Omental fat pad (tissue), 3 donors: ENCODE measurements at regions not wholly inside any gene's neighbourhood (a gene's known extent, or its start where the extent isn't known, plus 50 kb on each side); places are given as distances from the start of the nearest gene placed in this dataset.

Source experiments
- ATAC-seq: fragments of 150-250 bp; one replicate; pipeline ENCODE4 v1.9.1; 2016; ENCODE audit warnings: mild to moderate bottlenecking, moderate library complexity; ENCODE audit not compliant: low FRiP score
- DNase-seq: peaks from one replicate; pipeline ENCODE4 v3.0.0-alpha.2; 2019; ENCODE audit warnings: low spot score
- CTCF ChIP-seq, 3 donors: fragments of 450-650 bp; IDR thresholded peaks; one replicate each; pipeline ENCODE4 v1.5.1; 2016 to 2017; ENCODE audit warnings: antibody characterized with exemption in 3 of 3, mild to moderate bottlenecking in 3 of 3, moderate library complexity in 2 of 3

- ATAC-seq (no peak), DNase-seq (no peak)
- no peak for TF ChIP-seq CTCF (IDR thresholded peaks at IDR 0.05)
Measured at GRCh38 chr9:1522219-1522767, 472.1 kb downstream of the DMRT2 start.

- no peak for ATAC-seq
- no peak for DNase-seq
- TF ChIP-seq CTCF (IDR thresholded peaks at IDR 0.05) = no peak
Measured at GRCh38 chr9:1528456-1528855, 478.3 kb downstream of the DMRT2 start.

GRCh38 chr9:1530696-1531095 is 480.5 kb downstream of the DMRT2 start:
- no peak for TF ChIP-seq CTCF (IDR thresholded peaks at IDR 0.05)
- ATAC-seq = no peak
- DNase-seq = no peak

- DNase-seq (no peak), ATAC-seq (no peak)
- no peak for TF ChIP-seq CTCF (IDR thresholded peaks at IDR 0.05)
Measured at GRCh38 chr9:1531424-1531823, 481.3 kb downstream of the DMRT2 start.

- TF ChIP-seq CTCF (IDR thresholded peaks at IDR 0.05) = no peak
- DNase-seq (no peak), ATAC-seq (no peak)
Measured at GRCh38 chr9:1532171-1532570, 482.0 kb downstream of the DMRT2 start.

GRCh38 chr9:1535051-1535450 is 480.1 kb upstream of the SMARCA2 start:
- DNase-seq (no peak), ATAC-seq (no peak)
- TF ChIP-seq CTCF (IDR thresholded peaks at IDR 0.05) = no peak

GRCh38 chr9:1535599-1535998 is 479.5 kb upstream of the SMARCA2 start:
- TF ChIP-seq CTCF (IDR thresholded peaks at IDR 0.05) = no peak
- ATAC-seq (no peak), DNase-seq (no peak)
